ENCODE measurements at regions not wholly inside any gene's neighbourhood (a gene's known extent, or its start where the extent isn't known, plus 50 kb on each side); places are given as distances from the start of the nearest gene placed in this dataset.

DNA sequence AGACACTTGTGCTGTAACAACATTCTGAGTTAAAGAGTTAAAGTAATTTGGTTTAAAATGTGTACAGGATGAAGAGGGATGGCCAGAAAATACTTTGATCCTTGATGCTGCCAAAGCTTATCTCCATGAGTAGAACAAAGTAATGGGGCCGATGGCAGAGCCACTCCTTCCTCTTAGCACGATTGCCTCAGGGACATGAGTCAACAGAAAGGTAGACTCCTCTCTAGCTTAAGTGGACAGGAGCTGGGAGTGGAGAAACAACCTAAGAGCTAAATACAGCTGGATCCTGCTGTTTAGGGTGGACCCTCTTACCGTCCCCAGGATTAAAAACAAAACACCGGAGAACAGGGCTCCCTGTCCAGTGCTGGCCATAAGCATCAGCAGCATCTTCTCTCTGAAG is 267.3 kb downstream of the IRX1 start:
- Mint-ChIP-seq H3K4me3 (no peak overlapping the region), H3K9me3 (no peaks in the 10 kb centered on the region), H3K36me3 (ENCODE audit: low read depth) (no peaks in the 10 kb centered on the region), H3K4me1 (no peaks in the 10 kb centered on the region), H3K27me3 (ENCODE audit: insufficient read depth) (no peaks in the 10 kb centered on the region), H3K27ac (no peak overlapping the region)
- H3K4me3 ChIP-seq (ENCODE audit: low read length), result no peak overlapping the region
- H3K36me3 ChIP-seq (ENCODE audit: control insufficient read depth, insufficient read depth, low read length), result no peaks in the 10 kb centered on the region
- TF ChIP-seq CTCF (conservative IDR thresholded peaks at IDR 0.05), result no peak
- 94 to 100% methylated on average over 2 to 4 of the region's 4 CpGs for WGBS, 2 experiments (ENCODE audit: insufficient coverage in 1 of 2, insufficient read length in 1 of 2)
- H3K27me3 ChIP-seq (ENCODE audit: control insufficient read depth, insufficient read depth, low read length, poor library complexity, severe bottlenecking), result no peaks in the 10 kb centered on the region
- no peak overlapping the region for H3K9ac ChIP-seq (ENCODE audit: extremely low read depth, low read length, poor library complexity, severe bottlenecking)
- no peaks in the 10 kb centered on the region for H3K9me3 ChIP-seq (ENCODE audit: control insufficient read depth, low read length)
- no peak for DNase-seq
- no peak overlapping the region for H3K27ac ChIP-seq (ENCODE audit: low read depth, low read length)
- H3K4me1 ChIP-seq (ENCODE audit: control insufficient read depth, insufficient read depth, low read length), result no peaks in the 10 kb centered on the region

DNA sequence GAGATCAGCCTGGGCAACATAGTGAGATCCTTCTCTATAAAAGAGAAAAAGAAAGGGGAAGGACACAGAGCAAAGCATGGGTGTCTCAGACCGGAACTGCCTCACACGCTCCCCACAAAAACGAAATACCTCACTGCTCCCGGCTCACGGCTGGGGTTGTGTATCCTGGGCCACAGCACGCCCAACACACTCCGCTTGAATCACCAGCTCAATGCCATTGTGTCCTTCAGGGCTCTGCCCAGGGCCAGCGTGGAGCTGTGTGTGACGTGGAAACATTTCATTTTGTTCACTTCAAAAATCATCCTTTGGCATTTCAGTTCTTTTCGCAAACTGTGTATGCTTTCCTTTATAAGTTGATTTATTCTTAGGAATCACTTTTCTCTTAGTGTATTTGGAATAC is 279.5 kb downstream of the IRX1 start:
- no peak overlapping the region for H3K4me3 ChIP-seq (ENCODE audit: low read length)
- Mint-ChIP-seq H3K4me1 (peaks cover 3% of the 10 kb centered on the region), H3K27me3 (ENCODE audit: insufficient read depth) (no peaks in the 10 kb centered on the region), H3K27ac (no peak overlapping the region), H3K4me3 (no peak overlapping the region), H3K36me3 (ENCODE audit: low read depth) (no peaks in the 10 kb centered on the region), H3K9me3 (peaks cover 14% of the 10 kb centered on the region)
- H3K9ac ChIP-seq (ENCODE audit: extremely low read depth, low read length, poor library complexity, severe bottlenecking), result no peak overlapping the region
- H3K9me3 ChIP-seq (ENCODE audit: control insufficient read depth, low read length), result no peaks in the 10 kb centered on the region
- H3K36me3 ChIP-seq (ENCODE audit: control insufficient read depth, insufficient read depth, low read length), result no peaks in the 10 kb centered on the region
- WGBS, 2 experiments (ENCODE audit: insufficient coverage in 1 of 2, insufficient read length in 1 of 2), result 79 to 93% methylated on average over 7 to 10 of the region's 10 CpGs
- no peaks in the 10 kb centered on the region for H3K27me3 ChIP-seq (ENCODE audit: control insufficient read depth, insufficient read depth, low read length, poor library complexity, severe bottlenecking)
- DNase-seq, result no peak
- no peaks in the 10 kb centered on the region for H3K4me1 ChIP-seq (ENCODE audit: control insufficient read depth, insufficient read depth, low read length)
- no peak for TF ChIP-seq CTCF (conservative IDR thresholded peaks at IDR 0.05)
- H3K27ac ChIP-seq (ENCODE audit: low read depth, low read length), result no peak overlapping the region

GRCh38 chr5:3878267-3878666 is 282.6 kb downstream of the IRX1 start:
- DNase-seq, result no peak
- H3K36me3 Mint-ChIP-seq (ENCODE audit: low read depth), result no peaks in the 10 kb centered on the region
- Histone ChIP-seq H3K4me3 (ENCODE audit: low read length) (no peak overlapping the region), H3K9me3 (ENCODE audit: control insufficient read depth, low read length) (no peaks in the 10 kb centered on the region), H3K27me3 (ENCODE audit: control insufficient read depth, insufficient read depth, low read length, poor library complexity, severe bottlenecking) (no peaks in the 10 kb centered on the region), H3K4me1 (ENCODE audit: control insufficient read depth, insufficient read depth, low read length) (no peaks in the 10 kb centered on the region), H3K9ac (ENCODE audit: extremely low read depth, low read length, poor library complexity, severe bottlenecking) (no peak overlapping the region), H3K36me3 (ENCODE audit: control insufficient read depth, insufficient read depth, low read length) (no peaks in the 10 kb centered on the region), H3K27ac (ENCODE audit: low read depth, low read length) (no peak overlapping the region)
- no peaks in the 10 kb centered on the region for H3K4me1 Mint-ChIP-seq
- WGBS, 2 experiments (ENCODE audit: insufficient coverage in 1 of 2, insufficient read length in 1 of 2), result 77 to 98% methylated on average over 4 of the region's 4 CpGs
- peaks cover 7% of the 10 kb centered on the region for H3K9me3 Mint-ChIP-seq
- H3K27me3 Mint-ChIP-seq (ENCODE audit: insufficient read depth), result no peaks in the 10 kb centered on the region
- no peak for TF ChIP-seq CTCF (conservative IDR thresholded peaks at IDR 0.05)
- H3K4me3 Mint-ChIP-seq, result no peak overlapping the region
- no peak overlapping the region for H3K27ac Mint-ChIP-seq

Measured in endodermal cell (in vitro differentiated cells).